VCaP (cell line): ENCODE measurements at regions not wholly inside any gene's neighbourhood (a gene's known extent, or its start where the extent isn't known, plus 50 kb on each side); places are given as distances from the start of the nearest gene placed in this dataset.

ENCODE experiments used
- H3K27ac ChIP-seq: fragments of 450-650 bp; 2 replicates; pipeline ENCODE4 v1.5.1; 2017
- CTCF ChIP-seq: fragments of 450-650 bp; conservative IDR thresholded peaks from 2 replicates; pipeline ENCODE4 v1.5.1; 2017; ENCODE audit warnings: mild to moderate bottlenecking, moderate library complexity

GRCh38 chr9:563200-563599, 278.3 kb upstream of the DMRT1 start:
- peak overlapping the region; percentile 81 for H3K27ac ChIP-seq
- TF ChIP-seq CTCF, result no peak

- no peak for TF ChIP-seq CTCF
- H3K27ac ChIP-seq, result no peak overlapping the region
Measured at GRCh38 chr9:565528-565927, 276.0 kb upstream of the DMRT1 start.

GRCh38 chr9:567128-567746, 274.3 kb upstream of the DMRT1 start:
- no peak overlapping the region for H3K27ac ChIP-seq
- TF ChIP-seq CTCF, result no peak

- no peak overlapping the region for H3K27ac ChIP-seq
- no peak for TF ChIP-seq CTCF
Measured at GRCh38 chr9:567747-568305, 273.7 kb upstream of the DMRT1 start.

GRCh38 chr9:569296-569695, 272.2 kb upstream of the DMRT1 start:
- TF ChIP-seq CTCF, result no peak
- H3K27ac ChIP-seq, result no peak overlapping the region

GRCh38 chr9:570187-570586, 271.3 kb upstream of the DMRT1 start:
- no peak for TF ChIP-seq CTCF
- peak overlapping the region; percentile 76 for H3K27ac ChIP-seq

- H3K27ac ChIP-seq, result peak overlapping the region; percentile 76
- no peak for TF ChIP-seq CTCF
Measured at GRCh38 chr9:571066-571465, 270.4 kb upstream of the DMRT1 start.
